ENCODE measurements at regions not wholly inside any gene's neighbourhood (a gene's known extent, or its start where the extent isn't known, plus 50 kb on each side); places are given as distances from the start of the nearest gene placed in this dataset.
"Not testable (repeated sequence)": the region's sequence is repeated elsewhere in the genome, so short reads cannot be mapped to it uniquely, and the experiment has no call there.

DNA sequence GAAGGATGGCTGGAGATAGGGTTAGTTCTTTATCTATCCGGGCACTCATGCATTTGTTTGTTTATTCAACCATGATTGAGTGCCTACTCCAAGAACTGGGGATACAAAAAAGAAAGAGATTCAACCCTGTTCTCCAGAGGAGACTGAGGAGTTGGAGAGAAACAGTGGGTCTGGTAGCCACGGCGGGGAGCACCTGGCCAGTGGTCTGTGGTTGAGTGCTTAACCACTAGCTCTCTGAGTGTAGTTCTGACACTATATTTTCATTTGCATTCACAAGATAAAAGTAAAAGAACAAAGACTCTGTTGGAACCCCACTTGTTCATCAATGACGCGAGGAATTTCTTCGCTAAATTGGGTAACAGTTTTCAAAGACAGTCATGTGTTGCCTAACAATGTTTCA, 295.5 kb upstream of the MSX2 start:
- no peak for DNase-seq
- intact Hi-C loops (cut with DNase I, micrococcal nuclease) = no loop called here
- ATAC-seq = no peak

DNA sequence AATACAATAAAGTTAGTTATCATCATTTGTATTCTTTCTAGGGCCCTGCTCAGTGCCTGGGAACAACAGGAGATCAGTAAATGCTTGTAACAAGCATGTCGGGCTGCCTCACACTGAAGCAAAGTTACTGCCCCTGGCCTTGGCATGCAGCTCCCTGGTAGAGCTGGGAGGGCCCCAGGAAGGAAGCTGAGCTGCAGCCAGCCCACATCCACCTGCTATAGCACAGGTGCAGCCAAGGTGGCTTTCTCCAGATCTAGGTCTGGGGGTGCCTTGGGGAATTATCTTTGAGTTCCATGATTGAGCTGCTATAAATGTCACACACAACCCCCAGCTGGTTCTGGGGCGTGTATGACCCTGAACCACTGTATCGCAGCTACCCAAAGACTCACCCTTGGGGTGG, 293.4 kb upstream of the MSX2 start:
- DNase-seq (no peak), ATAC-seq (no peak)
- intact Hi-C loops (cut with DNase I, micrococcal nuclease) = no loop called here

DNA sequence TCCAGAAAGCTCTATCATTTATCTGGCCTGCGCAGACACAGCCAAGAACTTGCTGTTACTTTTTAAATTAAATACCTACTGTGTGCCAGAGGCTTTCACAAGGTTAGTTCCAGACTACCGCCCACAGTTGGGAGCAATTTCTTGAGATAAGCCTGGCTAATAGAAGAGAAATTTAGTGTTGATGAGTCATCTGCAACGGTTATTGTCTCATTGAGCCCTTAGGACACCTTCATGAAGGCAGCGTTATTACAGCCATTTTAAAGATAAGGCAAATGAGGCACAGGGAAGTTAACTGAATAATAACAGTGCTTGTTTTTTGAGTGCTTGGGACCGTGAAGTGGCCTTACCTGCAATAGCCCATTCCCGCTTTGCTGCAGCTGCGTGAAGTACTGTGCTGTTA, 292.9 kb upstream of the MSX2 start:
- intact Hi-C loops (cut with DNase I, micrococcal nuclease) = no loop called here
- no peak for ATAC-seq

GRCh38 chr5:174433098-174433497, 291.3 kb upstream of the MSX2 start:
- intact Hi-C loops (cut with DNase I, micrococcal nuclease) = no loop called here
- DNase-seq (no peak), ATAC-seq (no peak)

More for the DNA sequence above, 292.9 kb upstream of the MSX2 start:
- no peak for DNase-seq

- intact Hi-C loops (cut with DNase I, micrococcal nuclease) = no loop called here
- ATAC-seq (no peak), DNase-seq (no peak)
Observed at GRCh38 chr5:174436750-174437149, 287.6 kb upstream of the MSX2 start.

DNA sequence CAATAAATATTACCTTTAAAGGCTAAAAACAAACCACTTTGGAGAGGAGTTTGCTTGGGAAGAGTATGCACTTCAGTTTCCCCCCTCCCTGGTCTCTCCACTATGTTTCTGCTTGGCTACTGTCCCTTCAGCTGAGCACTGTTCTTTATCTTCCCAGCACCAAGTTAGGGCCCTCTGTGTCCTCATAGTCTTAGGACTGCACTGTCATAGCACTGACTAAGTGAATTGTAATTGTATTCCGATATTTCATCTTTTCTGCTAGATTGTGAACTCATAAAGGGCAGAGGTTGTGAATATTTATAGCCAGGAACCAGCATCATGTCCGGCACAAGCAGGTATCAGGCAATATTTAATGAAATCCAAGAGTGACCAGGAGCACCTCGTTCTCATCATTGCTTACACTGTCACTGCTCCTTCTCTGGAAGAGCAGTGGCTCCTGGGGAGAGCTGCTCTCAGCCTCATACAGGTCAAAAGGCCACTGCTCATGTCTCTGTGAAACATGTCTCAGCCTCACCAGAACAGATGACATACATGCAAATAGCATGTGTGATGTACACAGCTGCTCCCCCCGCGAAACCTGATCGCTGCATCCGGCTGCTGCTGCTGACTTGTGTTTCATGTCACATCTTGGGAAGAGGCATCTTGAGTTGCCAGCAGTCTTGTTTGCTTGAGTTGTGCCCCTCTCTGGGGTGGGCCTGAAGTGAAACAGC, 279.7 kb upstream of the MSX2 start:
- intact Hi-C loops (cut with DNase I, micrococcal nuclease) = no loop called here
- ATAC-seq = no peak

GRCh38 chr5:174446446-174446845, 277.9 kb upstream of the MSX2 start:
- no peak for ATAC-seq

More for the DNA sequence above, 279.7 kb upstream of the MSX2 start:
- no peak for DNase-seq

DNA sequence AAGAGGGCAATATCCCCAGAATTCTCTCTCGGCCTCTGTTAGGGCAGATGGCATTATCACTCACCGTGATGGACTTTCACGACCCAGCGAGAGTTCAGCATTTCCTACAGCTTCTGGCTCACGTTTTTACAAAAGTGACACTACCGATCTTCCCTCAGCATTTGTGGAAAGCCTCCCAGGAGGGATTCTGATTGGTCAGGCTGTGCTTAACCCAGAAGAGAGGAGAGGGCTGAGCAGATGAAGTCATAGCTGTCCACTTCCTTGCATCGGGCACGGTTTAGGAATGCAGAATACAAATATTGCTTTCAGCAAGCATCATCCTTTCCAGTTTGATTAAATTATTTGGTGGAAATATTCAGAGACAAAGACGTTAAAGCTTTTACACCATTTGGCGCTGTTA, 277.4 kb upstream of the MSX2 start:
- no peak for DNase-seq
- ATAC-seq = no peak
- intact Hi-C loops (cut with DNase I, micrococcal nuclease) = no loop called here

More at GRCh38 chr5:174446446-174446845, 277.9 kb upstream of the MSX2 start:
- DNase-seq = no peak
- intact Hi-C loops (cut with DNase I, micrococcal nuclease) = no loop called here

DNA sequence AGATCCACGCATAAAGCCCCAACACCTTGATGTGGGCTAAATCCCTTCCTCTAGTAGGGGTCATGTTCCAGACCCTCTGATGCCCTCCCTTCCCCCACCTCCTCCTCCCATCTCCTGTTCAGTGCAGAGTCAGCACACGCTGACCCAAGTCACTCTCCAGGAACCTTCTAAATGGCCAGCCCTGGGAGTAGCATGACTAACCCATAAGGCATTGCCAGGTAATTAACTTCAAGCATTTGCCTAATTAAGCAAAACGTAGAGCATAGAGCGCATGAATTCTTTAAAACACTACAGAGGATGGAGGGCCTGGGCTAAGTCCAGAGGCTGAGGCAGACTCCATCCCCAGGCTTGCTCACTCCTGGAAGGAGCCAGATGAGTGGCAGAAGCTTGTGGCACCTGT, 276.3 kb upstream of the MSX2 start:
- intact Hi-C loops (cut with DNase I, micrococcal nuclease) = no loop called here
- no peak for DNase-seq
- ATAC-seq = no peak

- DNase-seq (no peak), ATAC-seq (no peak)
- intact Hi-C loops (cut with DNase I, micrococcal nuclease) = no loop called here
Observed at GRCh38 chr5:174448662-174449061, 275.7 kb upstream of the MSX2 start.

DNA sequence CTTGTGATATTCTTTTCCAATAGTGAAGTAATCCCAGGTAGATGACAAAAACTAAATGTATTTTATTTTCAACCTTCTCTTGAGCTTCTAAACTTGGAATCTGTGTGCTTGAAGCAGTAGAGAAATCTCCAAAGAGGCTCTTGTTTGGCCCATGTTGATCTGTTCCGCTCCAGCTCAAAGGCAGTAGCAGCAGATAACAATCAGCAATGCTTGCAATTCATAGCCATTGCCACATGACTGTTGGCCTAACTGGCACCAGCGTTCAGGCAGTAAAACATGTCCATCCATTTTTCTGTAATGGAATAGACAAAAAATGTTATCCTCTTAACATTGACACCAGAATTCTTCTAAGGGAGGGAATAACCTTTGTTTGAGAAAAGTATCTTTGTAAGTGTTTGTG, 270.7 kb upstream of the MSX2 start:
- DNase-seq = no peak

GRCh38 chr5:174454464-174454863, 269.9 kb upstream of the MSX2 start:
- ATAC-seq (no peak), DNase-seq (no peak)
- intact Hi-C loops (cut with DNase I, micrococcal nuclease) = no loop called here

More for the DNA sequence above, 270.7 kb upstream of the MSX2 start:
- ATAC-seq = no peak
- intact Hi-C loops (cut with DNase I, micrococcal nuclease) = no loop called here

DNA sequence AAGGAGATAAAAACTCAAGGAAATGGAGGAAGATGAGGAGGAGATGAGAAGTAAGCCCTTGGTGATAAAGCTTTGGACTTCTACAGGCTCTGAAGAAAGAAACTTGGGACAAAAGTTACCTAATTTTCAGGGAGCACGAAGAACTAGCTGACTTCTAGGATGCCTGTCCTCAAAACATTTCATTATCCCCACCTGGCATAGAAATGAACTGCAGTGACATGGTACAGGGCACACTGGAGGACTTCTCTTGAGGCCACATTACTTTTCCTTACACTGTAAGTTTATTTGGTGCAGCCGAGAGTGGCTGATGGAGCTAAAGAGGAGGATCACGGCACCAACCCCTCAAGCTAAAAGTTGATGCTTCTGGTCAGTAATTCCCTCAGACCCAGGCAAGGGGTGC, 269.5 kb upstream of the MSX2 start:
- no peak for DNase-seq
- no peak for ATAC-seq
- intact Hi-C loops (cut with DNase I, micrococcal nuclease) = no loop called here

GRCh38 chr5:174455301-174455700, 269.1 kb upstream of the MSX2 start:
- no peak for ATAC-seq
- intact Hi-C loops (cut with DNase I, micrococcal nuclease) = no loop called here
- DNase-seq = no peak

- intact Hi-C loops (cut with DNase I, micrococcal nuclease) = no loop called here
- ATAC-seq = no peak
- DNase-seq = no peak
Observed at GRCh38 chr5:174457141-174457678, 267.2 kb upstream of the MSX2 start.

- ATAC-seq = no peak
- DNase-seq = no peak
- intact Hi-C loops (cut with DNase I, micrococcal nuclease) = no loop called here
Observed at GRCh38 chr5:174459071-174459702, 265.2 kb upstream of the MSX2 start.

- intact Hi-C loops (cut with DNase I, micrococcal nuclease) = no loop called here
- DNase-seq (peak in 1 of 2 donors; percentile 13), ATAC-seq (peak; percentile 61)
Observed at GRCh38 chr5:174459832-174460448, 264.4 kb upstream of the MSX2 start.

- DNase-seq (no peak), ATAC-seq (no peak)
- intact Hi-C loops (cut with DNase I, micrococcal nuclease) = no loop called here
Observed at GRCh38 chr5:174462129-174462528, 262.3 kb upstream of the MSX2 start.

DNA sequence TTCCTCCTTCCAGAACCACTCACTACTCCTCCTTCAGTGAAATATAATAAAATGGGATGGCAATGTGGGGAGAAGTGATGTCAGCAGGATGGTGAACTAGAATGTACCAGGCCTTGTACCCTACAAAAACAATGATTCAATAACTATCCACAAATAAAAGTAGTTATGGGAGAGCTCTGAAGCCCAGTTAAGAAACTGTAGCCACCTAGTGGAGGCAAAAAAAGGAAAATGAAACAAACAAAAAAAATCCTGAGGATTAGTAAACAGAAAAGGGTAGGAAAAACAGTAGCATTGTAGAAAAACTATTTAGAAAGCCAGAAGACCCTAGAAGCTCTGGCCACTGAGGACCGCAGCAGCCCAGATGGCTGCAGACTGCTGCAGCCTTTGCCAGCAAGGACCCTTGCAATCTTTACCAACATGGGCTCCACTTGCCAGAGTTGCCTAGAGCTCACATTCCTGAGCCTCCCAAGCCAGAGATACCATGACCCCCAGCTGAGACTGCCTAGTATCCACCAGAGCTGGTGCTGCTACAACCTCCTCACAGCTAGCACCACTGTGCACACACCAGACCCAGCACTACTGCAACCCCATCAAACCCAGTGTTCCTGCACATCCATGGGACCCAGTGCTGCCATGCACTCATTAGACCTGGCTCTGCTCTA, 259.7 kb upstream of the MSX2 start:
- no peak for DNase-seq
- no peak for ATAC-seq
- intact Hi-C loops (cut with DNase I, micrococcal nuclease) = no loop called here

- DNase-seq; ATAC-seq; intact Hi-C loops (cut with DNase I, micrococcal nuclease): not testable (repeated sequence)
Observed at GRCh38 chr5:174471528-174471927, 252.9 kb upstream of the MSX2 start.

Measured in left colon (tissue), 2 donors.